IPS-18a (cell line): ENCODE measurements at regions not wholly inside any gene's neighbourhood (a gene's known extent, or its start where the extent isn't known, plus 50 kb on each side); places are given as distances from the start of the nearest gene placed in this dataset.

Experiments used
- H3K27ac ChIP-seq: one replicate; pipeline ENCODE4 v1.5.1; 2013; ENCODE audit warnings: low read length
- H3K27me3 ChIP-seq: one replicate; pipeline ENCODE4 v1.6.1; 2013; ENCODE audit warnings: mild to moderate bottlenecking, low read length; ENCODE audit not compliant: control insufficient read depth, insufficient read depth
- H3K36me3 ChIP-seq: one replicate; pipeline ENCODE4 v1.6.1; 2013; ENCODE audit warnings: low read depth, low read length; ENCODE audit not compliant: control insufficient read depth
- H3K4me1 ChIP-seq: one replicate; pipeline ENCODE4 v1.6.1; 2013; ENCODE audit warnings: low read depth, low read length; ENCODE audit not compliant: control insufficient read depth
- H3K4me3 ChIP-seq: one replicate; pipeline ENCODE4 v1.5.1; 2013; ENCODE audit warnings: low read length
- H3K9ac ChIP-seq: one replicate; pipeline ENCODE4 v1.6.1; 2013; ENCODE audit warnings: mild to moderate bottlenecking, low read length, moderate library complexity
- H3K9me3 ChIP-seq: one replicate; pipeline ENCODE4 v1.6.1; 2013; ENCODE audit warnings: low read depth, low read length; ENCODE audit not compliant: control insufficient read depth

DNA sequence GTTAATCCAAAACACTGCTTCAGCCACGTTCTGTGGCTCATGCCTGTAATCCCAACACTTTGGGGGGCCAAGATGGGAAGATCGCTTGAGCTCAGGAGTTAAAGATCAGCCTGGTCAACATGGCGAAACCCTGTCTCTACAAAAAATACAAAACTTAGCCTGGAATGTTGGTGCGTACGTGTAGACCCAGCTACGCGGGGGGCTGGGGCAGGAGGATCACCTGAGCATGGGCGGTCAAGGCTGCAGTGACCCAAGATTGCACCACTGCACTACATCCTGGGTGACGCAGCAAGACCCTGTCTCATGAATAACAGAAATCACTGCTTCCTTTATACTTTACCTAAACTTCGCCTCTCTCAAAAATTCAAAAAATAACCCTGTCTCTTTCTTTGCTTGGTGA is 1325.0 kb upstream of the CADM2 start:
- H3K27me3 ChIP-seq: no peaks in the 10 kb centered on the region
- H3K27ac ChIP-seq: no peak overlapping the region
- no peaks in the 10 kb centered on the region for H3K9me3 ChIP-seq
- H3K9ac ChIP-seq: no peak overlapping the region
- no peak overlapping the region for H3K4me3 ChIP-seq
- H3K36me3 ChIP-seq: no peaks in the 10 kb centered on the region
- H3K4me1 ChIP-seq: no peaks in the 10 kb centered on the region

DNA sequence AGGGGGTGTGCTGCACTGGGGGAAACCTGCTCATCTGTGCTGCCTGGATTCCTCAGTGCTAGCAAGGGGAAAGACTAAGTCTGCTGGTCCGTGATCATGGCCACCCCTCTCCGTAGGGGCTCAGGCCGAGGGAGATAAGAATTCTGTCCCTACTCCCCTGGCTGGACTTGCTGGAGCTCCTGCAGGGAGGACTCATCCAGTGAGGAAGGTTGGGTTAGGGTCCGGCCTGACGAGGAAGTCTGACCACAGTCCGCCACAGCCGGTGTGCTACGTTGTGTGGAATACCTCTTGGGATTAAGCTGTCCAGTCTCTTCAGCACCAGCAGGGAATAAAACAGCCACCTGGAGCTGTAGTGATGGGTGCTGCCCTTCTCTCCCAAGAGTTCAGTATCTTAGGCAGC is 1309.1 kb upstream of the CADM2 start:
- H3K36me3 ChIP-seq: no peaks in the 10 kb centered on the region
- no peak overlapping the region for H3K27ac ChIP-seq
- no peaks in the 10 kb centered on the region for H3K4me1 ChIP-seq
- no peaks in the 10 kb centered on the region for H3K27me3 ChIP-seq
- peaks cover 6% of the 10 kb centered on the region for H3K9me3 ChIP-seq
- H3K9ac ChIP-seq: no peak overlapping the region
- no peak overlapping the region for H3K4me3 ChIP-seq

DNA sequence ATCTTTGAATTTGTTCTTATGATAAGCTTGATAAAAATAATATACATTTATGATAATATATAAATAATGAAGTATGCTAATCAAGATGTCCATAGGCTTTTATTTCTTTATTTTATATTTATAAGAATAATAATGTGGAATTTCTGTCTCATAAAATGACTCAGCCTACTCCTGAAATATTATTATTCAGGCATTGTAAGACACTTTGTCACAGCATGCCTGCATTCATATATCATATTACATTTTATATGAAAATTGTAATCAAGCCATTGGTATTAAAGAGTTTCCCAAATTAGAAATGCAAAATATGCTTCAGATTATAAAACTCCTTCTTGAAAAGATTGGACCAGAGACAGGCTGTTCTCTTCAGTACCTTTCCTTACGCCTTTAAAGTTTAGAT is 1303.7 kb upstream of the CADM2 start:
- Histone ChIP-seq H3K4me3 (no peak overlapping the region), H3K27ac (no peak overlapping the region), H3K9ac (no peak overlapping the region), H3K27me3 (no peaks in the 10 kb centered on the region), H3K4me1 (no peaks in the 10 kb centered on the region), H3K9me3 (no peaks in the 10 kb centered on the region), H3K36me3 (no peaks in the 10 kb centered on the region)

DNA sequence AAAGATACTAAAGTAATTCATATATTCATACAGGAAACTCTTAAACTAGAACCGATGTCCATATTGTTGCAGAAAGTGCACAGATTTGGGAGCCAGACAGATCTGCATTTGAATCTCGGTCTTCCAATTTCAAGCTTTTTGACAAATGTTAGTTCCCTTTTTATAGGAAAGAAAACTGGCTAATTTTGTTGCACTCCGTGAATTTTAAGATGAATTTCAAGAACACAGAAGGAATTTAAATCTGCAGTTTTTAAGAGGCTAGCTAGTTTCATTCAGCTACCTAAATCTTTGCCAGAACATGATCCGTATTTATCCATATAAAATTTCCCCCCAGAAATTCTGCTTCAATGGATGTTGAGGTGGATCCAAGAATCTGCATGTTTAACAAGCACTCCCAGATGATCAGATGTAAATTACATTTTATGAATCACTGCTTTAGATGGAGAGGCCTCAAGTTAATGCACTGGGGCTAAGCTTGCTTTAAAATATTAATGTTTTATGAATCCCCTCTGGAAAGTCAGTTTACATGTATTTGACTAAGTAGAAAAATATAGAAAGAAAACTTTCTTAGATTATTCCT is 1296.3 kb upstream of the CADM2 start:
- Histone ChIP-seq H3K27me3 (no peaks in the 10 kb centered on the region), H3K36me3 (no peaks in the 10 kb centered on the region), H3K4me3 (no peak overlapping the region), H3K27ac (no peak overlapping the region), H3K9me3 (no peaks in the 10 kb centered on the region), H3K4me1 (no peaks in the 10 kb centered on the region), H3K9ac (no peak overlapping the region)

DNA sequence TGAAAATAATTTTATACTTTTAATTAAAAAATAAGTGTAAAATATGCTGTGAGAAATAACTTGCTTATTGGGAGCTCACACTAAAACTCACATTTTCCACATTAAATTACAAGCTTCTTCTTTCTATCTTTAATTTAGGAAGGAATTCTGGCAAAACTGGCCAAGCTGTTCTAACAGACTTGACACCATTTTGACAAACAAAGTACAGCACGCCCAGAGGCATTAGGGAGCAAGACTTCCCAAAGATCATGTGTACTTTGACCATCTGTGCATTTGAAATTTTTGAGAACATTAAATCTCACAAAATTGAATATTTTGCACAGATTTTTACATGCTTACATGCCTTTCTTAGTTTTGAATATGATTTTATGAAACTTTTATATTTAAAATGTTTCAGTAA is 1288.4 kb upstream of the CADM2 start:
- Histone ChIP-seq H3K4me1 (no peaks in the 10 kb centered on the region), H3K27me3 (no peaks in the 10 kb centered on the region), H3K9me3 (no peaks in the 10 kb centered on the region), H3K36me3 (no peaks in the 10 kb centered on the region), H3K9ac (no peak overlapping the region), H3K27ac (no peak overlapping the region), H3K4me3 (no peak overlapping the region)

DNA sequence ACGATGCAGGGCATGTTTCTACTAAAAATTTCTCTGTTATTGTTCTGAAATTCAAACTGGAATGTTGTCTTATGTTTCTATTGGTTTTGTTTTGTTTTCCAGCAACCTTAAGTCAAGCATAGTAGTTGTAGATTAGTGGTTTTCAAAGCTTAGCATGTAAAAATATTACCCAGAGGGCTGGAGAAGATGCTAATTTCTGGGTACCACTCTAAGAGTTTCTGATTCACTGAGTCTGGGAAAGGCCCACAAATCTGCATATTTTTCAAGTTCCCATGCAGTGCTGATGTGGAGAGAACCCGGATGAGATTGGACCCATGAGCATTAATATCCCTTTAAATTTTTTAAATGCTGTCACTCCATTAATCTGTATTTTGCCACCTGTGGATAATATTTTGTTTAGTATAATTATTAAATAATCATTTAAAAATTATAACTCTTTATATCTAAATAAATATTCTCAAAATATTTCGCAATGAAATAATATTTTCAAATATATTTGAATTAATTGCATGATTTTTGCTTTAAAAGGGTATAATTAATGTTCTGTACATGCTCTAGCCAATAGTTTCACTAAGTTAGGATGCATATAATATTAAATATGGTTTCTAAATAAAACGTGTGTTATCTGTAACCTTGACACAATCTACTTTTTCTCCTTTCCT is 1274.7 kb upstream of the CADM2 start:
- no peak overlapping the region for H3K27ac ChIP-seq
- no peaks in the 10 kb centered on the region for H3K9me3 ChIP-seq
- H3K4me1 ChIP-seq: no peaks in the 10 kb centered on the region
- H3K27me3 ChIP-seq: no peaks in the 10 kb centered on the region
- no peaks in the 10 kb centered on the region for H3K36me3 ChIP-seq
- H3K4me3 ChIP-seq: no peak overlapping the region
- no peak overlapping the region for H3K9ac ChIP-seq

DNA sequence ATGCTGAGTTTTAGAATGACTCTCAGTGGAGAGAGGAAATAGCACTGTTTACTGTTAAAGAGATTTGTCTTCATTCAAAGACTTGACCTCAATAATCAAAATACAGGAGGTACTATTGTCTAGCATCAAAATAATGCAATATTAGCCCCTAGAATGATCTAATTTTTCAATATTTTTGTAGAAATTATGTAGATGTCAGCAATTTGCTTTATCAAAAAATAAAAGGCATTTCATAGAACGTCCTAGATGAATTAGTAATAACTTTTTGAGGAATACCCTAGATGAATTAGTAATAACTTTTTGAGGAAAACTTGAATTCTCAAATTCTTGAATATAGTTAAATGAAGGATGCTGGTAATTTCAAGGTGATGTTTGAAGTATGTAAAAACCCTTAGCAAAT is 1252.1 kb upstream of the CADM2 start:
- Histone ChIP-seq H3K9me3 (no peaks in the 10 kb centered on the region), H3K36me3 (no peaks in the 10 kb centered on the region), H3K27me3 (no peaks in the 10 kb centered on the region), H3K27ac (no peak overlapping the region), H3K4me3 (no peak overlapping the region), H3K4me1 (no peaks in the 10 kb centered on the region), H3K9ac (no peak overlapping the region)

DNA sequence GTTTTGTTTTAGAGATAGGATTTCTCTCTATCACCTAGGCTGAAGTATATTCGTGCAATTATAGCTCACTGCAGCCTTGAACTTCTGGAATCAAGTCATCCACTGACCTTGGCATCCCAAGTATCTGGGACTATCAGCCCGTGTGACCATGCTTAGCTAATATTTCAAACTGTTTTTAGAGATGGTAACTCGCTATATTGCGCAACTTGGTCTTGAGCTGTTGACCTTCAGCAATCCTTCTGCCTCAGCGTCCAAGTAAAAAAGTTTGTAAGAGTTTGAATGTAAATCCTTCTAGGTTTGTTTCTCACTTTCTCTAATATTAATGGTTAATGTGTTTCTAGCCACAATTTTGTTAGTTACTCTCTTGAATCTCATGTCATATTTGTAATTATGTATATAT is 1243.5 kb upstream of the CADM2 start:
- H3K4me1 ChIP-seq: no peaks in the 10 kb centered on the region
- no peaks in the 10 kb centered on the region for H3K9me3 ChIP-seq
- no peaks in the 10 kb centered on the region for H3K36me3 ChIP-seq
- no peaks in the 10 kb centered on the region for H3K27me3 ChIP-seq
- no peak overlapping the region for H3K9ac ChIP-seq
- no peak overlapping the region for H3K4me3 ChIP-seq
- no peak overlapping the region for H3K27ac ChIP-seq

DNA sequence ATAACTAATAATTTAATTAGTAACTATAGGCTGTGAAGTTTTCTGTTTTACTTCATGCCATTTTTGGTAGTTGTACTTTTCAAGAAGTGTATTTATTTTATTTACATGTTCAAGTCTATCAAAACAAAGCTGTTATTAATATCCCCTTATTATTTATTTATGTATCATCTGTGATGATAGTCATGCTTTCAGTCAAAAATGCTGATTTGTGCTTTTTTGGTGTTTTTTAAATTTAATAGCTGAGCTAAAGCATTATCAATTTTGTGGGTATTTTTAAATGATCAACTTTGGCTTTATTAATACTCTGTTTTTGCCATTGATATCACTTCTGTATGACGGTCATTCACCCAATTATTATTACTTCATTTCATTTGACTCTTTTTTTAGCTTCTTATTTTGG is 1229.2 kb upstream of the CADM2 start:
- no peak overlapping the region for H3K4me3 ChIP-seq
- H3K4me1 ChIP-seq: no peaks in the 10 kb centered on the region
- H3K27ac ChIP-seq: no peak overlapping the region
- no peaks in the 10 kb centered on the region for H3K27me3 ChIP-seq
- no peak overlapping the region for H3K9ac ChIP-seq
- peaks cover 11% of the 10 kb centered on the region for H3K9me3 ChIP-seq
- H3K36me3 ChIP-seq: no peaks in the 10 kb centered on the region

DNA sequence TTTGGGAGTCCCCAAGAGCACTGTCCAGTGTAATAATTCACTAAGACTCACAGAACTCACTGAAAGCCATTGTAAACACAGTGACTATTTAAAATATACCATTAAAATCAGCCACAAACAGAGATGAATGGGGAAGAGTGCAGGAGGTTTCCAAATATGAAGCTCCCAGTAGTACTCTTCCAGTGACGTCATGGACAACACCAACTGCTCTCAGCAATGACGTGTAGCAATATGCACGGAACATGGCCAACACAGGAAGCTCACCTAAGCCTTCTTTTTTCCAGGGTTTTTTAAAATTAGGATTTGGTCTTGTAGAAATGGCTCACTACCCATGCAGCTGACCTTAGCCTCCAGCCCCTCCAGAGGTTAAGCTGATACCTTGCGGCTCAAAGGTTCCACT is 1224.1 kb upstream of the CADM2 start:
- no peaks in the 10 kb centered on the region for H3K9me3 ChIP-seq
- no peak overlapping the region for H3K4me3 ChIP-seq
- H3K9ac ChIP-seq: no peak overlapping the region
- no peaks in the 10 kb centered on the region for H3K4me1 ChIP-seq
- H3K27me3 ChIP-seq: no peaks in the 10 kb centered on the region
- no peak overlapping the region for H3K27ac ChIP-seq
- no peaks in the 10 kb centered on the region for H3K36me3 ChIP-seq

DNA sequence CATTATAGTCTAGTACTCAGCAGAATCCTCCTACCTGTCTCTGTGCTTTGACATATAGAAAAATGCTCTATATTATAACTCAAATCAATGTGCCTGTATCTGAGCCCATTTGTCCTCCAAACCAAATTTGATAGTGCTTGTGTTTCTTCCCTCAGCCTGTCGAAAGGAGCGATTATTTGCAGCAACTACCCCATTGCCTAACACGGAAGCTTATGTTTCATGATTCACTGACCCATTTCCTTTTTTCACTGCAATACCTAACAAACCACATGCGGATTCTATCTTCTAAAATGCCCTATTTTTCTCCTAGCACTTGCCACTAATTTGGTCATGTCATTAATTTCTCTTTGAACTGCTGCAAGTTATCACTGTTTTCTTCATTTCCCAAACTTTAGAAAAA is 1220.6 kb upstream of the CADM2 start:
- H3K4me1 ChIP-seq: no peaks in the 10 kb centered on the region
- no peak overlapping the region for H3K27ac ChIP-seq
- no peaks in the 10 kb centered on the region for H3K27me3 ChIP-seq
- no peaks in the 10 kb centered on the region for H3K9me3 ChIP-seq
- H3K9ac ChIP-seq: no peak overlapping the region
- no peaks in the 10 kb centered on the region for H3K36me3 ChIP-seq
- no peak overlapping the region for H3K4me3 ChIP-seq

DNA sequence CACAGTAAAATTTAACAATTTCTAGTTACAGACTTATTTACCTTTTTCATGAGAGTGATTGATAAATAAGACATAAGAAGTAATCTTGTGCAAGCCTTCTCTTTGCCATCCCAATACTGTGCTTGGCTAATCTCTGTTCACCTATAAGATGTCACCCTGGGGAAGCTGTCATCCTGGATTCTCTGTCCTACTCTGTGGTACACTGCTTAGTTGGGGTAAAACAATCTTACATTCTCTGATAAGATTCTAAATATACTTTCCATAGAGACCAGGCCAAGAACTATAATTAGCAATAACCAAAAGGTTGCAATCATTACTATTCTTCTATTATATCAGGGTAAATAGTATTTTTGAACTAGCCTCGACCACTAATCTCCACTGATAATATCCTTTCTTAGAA is 1218.3 kb upstream of the CADM2 start:
- H3K4me3 ChIP-seq: no peak overlapping the region
- no peaks in the 10 kb centered on the region for H3K27me3 ChIP-seq
- H3K9ac ChIP-seq: no peak overlapping the region
- H3K4me1 ChIP-seq: no peaks in the 10 kb centered on the region
- no peaks in the 10 kb centered on the region for H3K36me3 ChIP-seq
- no peak overlapping the region for H3K27ac ChIP-seq
- H3K9me3 ChIP-seq: no peaks in the 10 kb centered on the region
